ENCODE measurements at regions not wholly inside any gene's neighbourhood (a gene's known extent, or its start where the extent isn't known, plus 50 kb on each side); places are given as distances from the start of the nearest gene placed in this dataset.

DNA sequence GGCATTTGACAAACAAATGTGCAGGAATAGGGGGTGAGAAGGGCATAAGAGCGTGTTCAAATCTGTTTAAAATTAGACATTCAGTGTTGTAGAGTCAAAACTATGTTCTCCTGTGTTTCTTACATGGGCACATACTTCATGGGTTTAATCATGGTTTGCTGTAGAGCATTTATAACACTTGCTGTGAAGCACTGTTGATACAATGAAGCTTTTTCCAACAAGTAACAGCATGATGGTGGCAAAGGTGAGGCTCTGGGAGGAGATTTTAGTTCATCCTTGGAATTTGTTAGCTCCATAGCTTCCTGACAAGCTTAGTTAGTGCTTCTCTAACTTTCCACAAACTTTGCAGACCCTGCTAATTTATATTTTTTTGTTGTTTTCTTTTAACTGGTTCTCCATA, 900.7 kb downstream of the TFAP2A start:
- TF ChIP-seq, protein P1, sequence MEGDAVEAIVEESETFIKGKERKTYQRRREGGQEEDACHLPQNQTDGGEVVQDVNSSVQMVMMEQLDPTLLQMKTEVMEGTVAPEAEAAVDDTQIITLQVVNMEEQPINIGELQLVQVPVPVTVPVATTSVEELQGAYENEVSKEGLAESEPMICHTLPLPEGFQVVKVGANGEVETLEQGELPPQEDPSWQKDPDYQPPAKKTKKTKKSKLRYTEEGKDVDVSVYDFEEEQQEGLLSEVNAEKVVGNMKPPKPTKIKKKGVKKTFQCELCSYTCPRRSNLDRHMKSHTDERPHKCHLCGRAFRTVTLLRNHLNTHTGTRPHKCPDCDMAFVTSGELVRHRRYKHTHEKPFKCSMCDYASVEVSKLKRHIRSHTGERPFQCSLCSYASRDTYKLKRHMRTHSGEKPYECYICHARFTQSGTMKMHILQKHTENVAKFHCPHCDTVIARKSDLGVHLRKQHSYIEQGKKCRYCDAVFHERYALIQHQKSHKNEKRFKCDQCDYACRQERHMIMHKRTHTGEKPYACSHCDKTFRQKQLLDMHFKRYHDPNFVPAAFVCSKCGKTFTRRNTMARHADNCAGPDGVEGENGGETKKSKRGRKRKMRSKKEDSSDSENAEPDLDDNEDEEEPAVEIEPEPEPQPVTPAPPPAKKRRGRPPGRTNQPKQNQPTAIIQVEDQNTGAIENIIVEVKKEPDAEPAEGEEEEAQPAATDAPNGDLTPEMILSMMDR (IDR thresholded peaks at IDR 0.05), result no peak
- no peak for TF ChIP-seq POLR2A (IDR thresholded peaks at IDR 0.05)
